COLO829 (cell line): ENCODE measurements at regions not wholly inside any gene's neighbourhood (a gene's known extent, or its start where the extent isn't known, plus 50 kb on each side); places are given as distances from the start of the nearest gene placed in this dataset.

Experiments used
- DNase-seq: peaks from one replicate; pipeline ENCODE4 v3.0.0; 2012; ENCODE audit warnings: low spot score

DNA sequence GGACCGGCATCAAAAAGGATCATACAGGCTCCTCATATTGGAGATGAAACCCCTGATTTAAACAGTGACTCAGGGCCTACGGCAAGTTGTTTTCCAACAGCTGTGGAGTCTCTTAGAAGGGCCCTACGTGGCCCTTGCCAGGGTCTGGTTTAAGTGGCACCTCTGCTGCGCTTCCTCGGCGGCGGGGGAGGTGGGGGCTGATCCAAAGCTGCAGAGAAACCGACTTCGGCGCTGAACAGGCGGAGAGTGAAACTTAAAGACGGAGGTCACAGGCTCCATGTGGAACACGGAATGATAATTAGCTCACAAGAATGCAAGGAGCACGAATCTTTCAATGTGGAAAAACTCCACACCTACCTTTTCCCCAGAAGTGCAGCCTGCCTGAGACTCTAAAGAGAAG is 477.9 kb downstream of the TCERG1L start:
- no peak for DNase-seq

DNA sequence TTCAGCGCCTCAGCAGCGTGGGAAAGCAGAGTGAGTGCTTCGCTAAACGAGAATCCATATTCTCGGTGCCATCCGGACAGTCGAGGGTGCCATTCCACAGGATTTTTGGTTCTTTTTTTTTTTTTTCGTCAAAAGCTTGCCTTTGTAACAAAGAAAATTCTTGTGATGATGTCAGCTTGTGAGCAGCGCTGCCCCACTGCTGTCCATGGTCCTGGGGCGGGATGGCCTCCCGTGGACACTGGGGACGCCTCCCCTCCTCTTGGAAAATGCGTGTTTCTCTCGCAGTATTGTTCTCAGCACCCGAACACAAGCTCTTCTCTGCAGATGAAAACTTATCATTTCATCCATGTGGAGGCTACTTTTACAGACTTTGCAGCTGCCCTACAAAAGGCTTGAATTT is 477.4 kb downstream of the TCERG1L start:
- no peak for DNase-seq

DNA sequence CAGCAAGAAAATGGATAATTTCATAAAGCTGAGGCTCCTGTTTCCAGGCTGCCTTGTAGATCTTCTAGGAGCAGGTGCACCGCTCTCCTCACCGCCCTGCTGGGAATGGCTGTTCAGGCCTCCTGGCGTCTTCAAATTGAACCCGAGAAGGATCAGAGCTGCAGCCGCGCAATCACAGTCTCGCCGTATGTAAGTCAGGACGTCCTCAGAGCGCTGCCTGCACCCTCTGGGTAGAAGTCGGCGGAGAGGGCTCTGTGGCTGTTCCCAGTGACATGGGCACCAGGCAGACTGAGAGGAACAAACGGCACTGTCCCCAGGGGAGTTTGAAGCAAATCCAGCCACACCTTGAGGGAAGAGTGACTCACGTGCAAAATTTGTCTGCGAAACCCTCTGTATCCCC is 476.9 kb downstream of the TCERG1L start:
- DNase-seq = no peak

DNA sequence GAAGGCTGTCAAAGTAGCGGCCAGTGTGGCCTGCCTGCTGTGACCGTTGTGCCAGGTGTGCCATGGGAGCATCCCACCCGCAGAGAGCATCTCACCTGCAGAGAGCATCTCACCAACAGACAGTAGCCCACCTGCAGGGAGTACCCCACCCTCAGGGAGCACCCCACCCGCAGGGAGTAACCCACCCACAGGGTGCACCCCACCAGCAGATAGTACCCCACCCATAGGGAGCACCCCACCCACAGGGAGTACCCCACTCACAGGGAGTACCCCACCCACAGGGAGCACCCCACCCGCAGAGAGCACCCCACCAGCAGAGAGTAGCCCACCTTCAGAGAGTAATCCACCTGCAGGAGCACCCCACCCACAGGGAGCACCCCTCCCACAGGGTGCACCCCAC is 476.5 kb downstream of the TCERG1L start:
- no peak for DNase-seq

DNA sequence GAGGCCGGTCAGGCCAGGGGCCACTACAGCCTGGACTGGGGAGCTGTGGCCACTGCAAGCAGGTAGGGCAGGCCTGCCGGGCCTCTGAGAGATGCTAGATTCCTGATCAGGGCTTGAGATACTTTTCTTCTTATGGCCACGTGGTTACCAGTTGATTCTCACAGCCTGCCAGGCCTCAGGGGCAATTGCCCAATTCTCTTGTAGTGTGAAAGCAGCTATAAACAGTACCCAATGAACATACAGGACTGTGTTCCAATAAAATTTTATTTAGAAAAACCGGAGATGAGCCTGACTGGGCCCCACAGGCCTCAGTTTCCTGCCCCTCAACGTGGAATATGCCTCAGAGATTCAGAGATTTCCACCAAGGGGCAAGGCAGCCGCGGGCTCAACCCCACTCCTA is 475.2 kb downstream of the TCERG1L start:
- DNase-seq = no peak

DNA sequence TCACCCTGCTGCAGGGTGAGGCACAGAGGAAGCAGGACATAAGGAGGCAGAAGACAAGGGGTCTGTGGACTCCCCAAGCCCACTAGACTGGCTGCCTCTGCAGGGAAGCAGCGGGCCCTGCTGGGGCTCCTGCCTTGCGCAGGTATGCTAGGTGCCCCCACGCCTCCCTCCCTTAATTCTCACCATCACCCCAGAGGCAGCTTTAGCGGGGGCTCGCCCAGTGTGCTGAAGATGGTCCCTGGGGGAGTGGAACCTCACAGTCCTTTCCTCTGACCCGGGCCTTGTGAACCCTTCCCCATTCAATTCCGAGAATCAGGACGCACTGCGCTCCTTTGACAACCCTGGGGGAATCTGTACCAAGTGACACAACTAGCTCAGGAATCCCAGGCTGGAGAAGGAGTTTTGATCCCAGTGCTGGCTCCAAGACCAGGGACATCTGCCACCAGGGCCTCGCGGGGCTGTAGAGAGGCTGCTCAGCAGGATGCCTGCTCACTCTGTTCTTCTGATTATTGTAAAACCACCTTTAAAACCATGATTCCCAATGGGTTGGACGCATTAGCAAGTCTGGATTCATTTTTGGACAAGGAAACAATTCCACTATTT is 468.4 kb downstream of the TCERG1L start:
- no peak for DNase-seq

DNA sequence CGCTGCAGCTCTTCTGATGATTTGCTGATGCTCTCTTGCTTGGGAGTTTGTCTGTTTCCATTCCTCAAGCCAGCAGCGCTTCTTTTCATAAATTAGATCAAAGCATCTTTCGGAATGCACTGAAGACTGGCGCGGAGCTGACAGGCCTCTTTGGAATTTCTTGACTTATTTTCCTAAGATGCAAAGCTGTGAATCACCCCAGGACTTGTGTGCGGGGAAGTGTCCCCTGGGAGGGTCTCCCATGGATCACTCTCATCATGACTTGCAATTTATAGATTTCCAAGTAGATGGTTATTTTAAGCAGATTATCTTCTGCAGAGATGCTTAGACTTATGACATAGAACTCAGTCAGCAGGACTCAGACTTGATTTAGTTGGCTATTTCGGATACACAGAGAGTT is 467.2 kb downstream of the TCERG1L start:
- DNase-seq = no peak

DNA sequence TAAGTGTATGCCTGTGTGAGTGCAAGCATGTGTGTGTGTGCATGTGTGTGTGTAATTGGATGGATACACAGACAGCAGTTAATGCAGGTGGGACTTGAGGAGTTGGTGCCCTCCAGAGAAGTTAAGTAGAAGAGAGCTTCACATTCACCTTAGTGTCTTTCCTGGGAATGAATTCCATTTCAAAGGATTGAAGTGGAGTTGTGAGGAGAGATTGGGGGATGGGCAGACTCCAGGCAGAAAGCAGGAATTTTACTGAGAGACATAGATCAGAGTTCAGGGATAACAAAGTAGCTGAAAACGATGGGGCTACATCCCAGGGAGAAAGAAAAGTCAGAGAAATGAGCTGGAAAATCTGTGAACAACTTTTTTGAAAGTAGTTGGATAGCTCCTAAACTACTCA is 464.4 kb downstream of the TCERG1L start:
- DNase-seq = no peak

DNA sequence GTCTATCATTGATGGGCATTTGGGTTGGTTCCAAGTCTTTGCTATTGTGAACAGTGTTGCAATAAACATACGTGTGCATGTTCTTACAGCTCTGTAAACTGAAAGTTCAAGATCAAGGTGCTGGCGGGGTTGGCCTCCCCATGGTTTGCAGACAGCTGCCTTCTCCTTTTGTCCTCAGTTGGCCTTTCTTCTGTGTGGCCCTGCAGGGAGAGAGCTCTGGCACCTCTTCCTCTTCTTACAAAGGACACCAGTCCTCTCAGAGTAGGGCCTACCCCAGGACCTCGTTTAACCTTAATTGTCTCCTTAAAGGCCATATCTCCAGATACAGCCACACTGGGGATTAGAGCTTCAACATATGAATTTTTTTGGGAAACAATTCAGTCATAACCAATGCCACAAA is 462.7 kb downstream of the TCERG1L start:
- DNase-seq = no peak

DNA sequence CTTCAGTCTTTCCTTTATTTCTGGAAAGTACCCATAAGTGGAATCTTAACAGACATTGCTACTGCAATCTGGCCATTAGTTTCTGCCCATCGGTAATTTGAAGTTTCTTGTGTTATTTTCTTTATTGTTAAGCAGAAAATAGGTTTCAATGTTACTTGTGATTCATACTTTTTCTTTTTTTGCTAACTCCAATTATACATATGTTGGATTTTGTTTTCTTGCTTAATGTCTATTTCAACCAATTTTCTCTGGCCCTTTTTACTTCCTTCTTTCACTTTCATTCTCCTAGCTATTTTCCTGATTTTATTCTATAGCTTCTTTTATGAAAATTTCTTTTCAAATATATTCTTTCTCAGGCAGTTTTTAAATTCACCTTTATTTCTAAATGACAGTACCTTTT is 457.4 kb downstream of the TCERG1L start:
- DNase-seq = no peak

DNA sequence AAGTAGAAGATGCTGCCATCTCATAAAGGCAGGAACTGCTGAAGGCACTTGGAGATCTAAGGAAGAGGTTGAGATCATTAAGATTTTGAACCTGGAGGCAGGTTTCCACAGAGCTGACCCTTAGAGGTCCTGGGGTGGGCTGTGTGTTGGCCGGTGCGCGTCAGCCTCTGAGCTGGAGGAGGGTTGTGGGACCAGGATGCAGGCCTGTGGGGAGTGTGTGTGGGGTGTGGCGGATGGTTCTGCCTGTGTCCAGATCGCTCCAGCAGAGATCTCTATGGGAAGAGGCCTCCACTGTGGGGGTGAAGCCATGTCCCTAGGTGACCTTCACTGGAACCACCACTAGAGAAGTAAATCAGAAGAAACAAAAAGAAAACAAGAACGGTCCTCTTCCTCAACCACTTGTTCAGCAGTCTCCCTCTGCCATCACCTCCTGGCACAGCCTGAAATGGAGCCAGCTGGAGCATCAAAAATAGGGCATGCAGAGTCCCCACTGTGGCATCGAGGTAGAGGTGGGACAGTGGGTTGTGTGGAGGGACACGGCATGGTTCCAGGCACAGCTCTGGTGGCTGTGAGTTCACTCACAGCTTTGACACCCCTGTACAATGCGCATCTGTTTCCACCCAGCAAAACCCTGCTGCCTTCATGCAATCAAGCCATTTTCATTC is 453.8 kb downstream of the TCERG1L start:
- no peak for DNase-seq

DNA sequence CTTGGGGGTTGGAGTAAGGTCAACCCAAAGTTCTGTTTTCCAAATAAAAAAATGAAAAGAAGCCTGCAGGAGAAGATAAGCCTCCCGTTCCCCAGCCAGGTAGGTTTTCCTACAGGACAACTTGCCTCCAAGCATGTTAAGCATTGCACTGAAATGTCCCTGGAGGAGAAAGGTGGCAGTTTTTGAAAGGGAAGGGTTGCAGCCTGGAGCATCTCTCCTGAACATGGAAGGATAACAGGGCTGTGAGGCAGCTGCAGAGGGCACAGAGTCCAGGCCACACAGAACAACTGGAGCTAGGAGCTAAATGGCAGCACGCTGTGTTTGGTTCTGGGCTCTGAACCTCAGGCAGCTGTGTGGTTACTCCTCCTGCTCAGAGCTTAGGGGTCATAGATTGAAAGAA is 452.9 kb downstream of the TCERG1L start:
- no peak for DNase-seq

DNA sequence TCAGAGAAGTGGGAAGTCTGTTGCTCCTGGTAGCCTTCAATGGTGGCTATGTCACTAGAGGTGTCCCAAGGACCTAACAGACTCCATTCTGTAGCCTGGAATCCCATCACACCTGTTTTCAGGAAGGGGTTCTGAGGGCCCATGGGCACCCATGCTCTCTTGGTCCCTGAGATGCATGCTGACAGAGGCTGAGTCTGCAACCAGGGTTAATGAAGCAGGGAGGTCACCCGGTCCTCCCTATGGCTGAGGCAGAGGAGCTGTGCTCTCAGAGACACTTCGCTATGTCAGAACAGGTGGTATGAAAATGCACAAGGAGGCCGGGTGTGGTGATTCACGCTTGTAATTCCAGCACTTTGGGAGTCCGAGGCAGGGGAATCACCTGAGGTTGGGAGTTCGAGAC is 452.1 kb downstream of the TCERG1L start:
- DNase-seq = no peak

DNA sequence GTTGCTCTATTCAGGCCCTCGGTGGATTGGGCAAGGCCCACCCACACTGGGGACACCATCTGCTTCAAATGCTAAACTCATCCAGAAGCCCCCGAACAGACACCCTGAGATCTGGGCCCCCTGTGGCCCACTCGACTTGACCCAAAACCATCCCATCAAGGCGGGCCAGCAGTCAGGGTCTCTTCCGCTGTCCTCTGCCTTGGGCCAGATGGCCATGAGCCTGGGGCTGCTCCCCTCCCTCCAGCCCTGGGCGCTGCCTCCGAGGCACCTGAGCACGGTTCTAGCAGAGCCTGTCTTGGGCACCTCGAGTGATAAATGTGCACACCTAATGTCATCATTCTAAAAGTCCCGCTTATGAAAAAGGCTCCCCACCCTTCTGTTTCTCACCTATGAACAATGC is 449.4 kb downstream of the TCERG1L start:
- no peak for DNase-seq

DNA sequence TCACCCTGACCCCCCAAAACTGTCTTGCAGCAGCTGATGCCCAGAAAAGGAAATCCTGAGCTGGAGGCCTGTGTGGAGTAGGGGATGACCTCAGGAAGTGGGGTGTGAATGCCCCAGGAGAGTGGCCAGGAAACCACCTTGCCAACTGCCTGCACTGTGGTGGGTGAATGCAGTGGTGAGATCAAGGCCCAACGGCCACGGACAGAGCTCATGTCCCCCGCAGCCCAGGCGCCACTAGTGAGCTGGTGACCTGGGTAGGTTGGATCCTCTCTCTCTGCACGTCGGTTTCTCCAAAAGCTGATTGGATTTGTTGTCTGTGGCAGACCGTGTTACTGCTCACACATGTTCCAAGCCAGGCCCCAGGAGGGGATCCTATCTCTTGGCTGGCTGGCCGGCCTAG is 448.9 kb downstream of the TCERG1L start:
- DNase-seq = no peak

DNA sequence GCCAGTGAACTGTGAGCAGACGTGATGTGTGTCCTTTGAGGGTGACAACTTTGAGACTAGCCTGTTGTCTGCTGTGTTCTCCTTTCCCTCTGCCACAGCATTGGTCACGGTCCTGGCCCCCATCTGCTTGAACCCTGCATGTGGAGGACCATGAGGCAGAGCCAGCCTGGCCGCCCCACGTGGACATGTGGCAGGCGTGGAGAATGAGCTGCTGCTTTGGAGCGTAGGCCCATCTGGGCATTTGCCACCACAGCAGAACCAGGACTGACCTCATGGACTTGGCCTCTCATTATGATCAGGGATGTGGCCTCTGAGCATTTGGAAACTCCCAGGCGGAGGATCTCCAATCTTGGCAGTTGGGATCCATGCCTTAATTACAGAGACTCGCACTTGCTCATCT is 448.5 kb downstream of the TCERG1L start:
- no peak for DNase-seq

DNA sequence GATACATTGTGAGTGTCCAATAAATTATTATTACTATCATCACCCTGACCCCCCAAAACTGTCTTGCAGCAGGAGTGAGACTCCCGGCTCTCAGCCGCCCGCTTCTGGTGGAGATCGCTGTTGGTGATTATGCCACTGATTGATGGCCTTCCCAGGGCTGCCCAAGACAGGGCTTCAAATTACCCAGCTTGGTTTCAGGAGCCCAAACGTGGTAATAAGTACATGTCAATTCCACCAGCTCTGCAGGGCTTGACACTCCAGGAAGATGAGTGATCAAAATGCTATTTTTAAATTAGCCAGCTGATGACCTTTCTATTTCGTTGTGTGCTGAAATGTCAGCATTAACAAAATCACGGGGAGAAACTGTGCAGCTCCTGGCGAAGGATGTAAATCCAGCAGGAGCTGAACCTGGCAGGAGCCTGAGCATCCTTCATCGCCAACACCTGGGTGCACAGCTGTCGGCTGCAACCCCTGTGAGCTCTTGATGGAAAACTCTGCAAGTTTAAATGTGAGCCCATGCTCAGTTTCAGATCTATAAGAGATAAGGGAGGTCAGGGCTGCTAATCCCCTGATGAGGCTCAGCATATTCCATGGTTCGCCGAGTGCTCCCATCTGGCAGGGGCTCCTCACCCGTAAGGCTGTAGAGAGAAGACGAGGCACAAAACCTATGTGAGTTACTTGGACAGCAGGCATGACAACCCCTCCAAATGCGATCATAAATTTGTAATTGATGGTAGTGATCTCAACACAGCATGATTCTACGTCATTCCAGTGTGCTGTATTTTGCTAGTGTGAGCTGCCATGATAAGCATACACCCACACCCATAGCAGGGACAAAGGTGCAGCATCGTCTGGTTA is 446.3 kb downstream of the TCERG1L start:
- DNase-seq = no peak

DNA sequence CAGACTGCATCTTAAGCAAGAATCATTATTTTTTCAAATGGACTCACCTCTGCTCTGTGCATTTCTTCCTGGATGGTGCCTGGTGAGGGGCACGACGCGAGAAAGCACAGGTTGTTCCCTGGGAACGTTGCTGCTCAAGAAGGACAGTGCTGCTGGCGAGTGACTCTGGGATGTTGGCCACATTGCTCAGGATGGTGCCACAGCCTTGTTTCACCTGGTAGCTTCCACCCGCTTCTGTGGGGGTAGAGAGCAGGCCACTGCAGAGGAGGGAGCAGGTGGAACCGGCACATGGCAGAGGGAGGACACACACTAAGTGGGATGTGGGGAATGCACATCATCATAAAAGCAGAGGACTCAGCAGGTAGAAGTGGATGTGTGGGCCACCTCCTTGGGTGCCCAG is 444.7 kb downstream of the TCERG1L start:
- no peak for DNase-seq

DNA sequence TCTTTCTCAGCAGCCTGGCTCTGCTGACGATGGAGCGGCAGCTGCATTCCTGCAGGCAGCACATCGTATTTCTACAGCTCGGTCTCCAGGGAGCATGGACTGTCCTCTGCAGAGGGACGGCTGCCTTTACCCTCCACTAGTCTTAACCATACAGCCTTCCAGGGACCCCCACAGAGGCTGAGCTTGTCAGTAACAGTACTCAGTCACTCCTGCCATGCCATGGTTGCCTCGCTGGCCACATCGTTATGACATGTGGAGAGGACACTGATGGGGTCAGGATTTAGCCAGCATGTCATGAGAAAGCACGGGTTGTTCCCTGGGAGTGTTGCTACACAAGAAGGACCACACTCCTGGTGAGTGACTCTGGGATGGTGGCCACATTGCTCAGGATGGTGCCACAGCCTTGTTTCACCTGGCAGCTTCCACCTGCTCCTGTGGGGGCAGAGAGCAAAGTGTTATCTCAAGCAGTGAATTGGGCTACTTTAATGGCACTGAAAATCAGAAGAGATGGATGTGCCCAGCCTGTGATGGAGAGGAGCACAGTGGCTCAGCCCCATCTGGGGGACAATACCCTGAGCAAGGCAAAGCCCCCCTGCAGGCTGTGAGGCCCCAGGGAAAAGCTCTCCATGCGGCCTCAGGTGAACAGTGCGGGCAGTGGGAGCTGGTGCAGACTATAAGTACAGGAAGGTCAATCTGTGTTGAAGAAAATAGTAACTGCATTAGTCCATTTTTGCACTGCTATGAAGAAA is 443.9 kb downstream of the TCERG1L start:
- DNase-seq = no peak

DNA sequence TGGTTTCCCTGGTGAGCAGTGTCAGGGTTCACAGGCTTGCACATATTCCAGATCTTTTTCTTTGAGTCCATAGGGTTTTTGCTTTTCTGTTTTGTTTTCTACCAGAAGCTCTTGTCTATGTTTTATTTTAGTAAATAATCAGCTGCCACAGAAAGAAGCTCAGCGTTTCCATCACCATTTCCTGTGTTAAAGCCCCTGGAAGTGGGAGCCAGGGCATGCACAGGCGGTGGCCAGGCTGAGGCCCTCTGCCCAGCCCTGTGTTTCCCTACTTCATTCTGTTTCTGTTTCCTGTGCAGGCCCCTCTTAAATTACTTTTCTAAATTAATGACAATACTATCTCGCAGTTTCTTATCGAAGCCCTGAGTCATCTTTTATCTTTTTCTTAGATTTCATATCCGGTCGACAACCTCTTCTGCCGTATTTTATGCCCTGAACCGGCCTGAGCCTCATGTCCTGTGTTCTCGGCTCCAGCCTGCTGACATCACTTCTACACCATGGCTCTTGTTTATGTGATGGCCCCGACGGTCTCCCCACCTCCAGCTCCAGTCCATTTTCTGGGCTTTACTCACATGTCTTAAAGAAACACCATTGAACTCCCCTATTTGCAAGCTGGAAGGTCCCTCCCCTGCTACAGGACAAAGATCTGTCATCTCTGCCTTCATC is 442.2 kb downstream of the TCERG1L start:
- no peak for DNase-seq

DNA sequence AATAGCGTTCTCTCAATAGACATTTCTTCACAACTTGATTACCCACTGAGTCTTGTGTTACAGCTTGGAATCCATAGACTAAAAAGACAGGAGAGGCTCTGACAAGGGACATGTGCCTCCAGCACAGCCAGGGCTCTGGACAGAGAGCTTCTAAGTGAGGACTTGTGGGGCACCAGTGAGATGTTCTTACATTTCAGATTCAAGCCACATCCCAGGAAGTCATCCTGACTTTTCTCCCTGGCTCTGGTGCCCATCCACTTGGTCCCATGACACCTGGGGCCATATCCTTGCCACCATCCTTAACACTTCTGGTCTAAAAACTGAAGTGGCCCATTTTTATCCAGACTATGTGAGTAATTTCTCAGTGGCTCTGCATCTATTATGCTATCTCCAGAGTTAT is 440.1 kb downstream of the TCERG1L start:
- no peak for DNase-seq

DNA sequence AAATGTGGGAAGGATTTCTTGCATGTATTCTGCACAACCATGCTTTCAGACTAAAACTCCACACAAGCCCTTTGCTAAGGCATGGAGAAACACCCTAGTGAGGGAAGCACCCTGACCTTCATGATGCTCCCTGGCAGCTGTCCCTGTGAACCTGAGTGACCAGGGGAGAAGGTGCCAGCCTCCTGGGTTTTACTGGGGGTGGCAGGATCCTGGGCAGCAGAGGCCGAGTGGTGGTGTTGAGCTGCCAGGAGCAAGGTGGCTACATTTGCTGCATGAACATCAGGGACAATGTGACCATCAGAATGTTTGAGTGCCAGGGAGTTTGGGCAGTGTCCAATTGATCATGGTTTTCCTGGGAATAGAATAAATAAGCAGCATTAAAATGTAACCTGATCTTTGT is 437.9 kb downstream of the TCERG1L start:
- no peak for DNase-seq
